T1000 (cell line): ENCODE measurements at regions not wholly inside any gene's neighbourhood (a gene's known extent, or its start where the extent isn't known, plus 50 kb on each side); places are given as distances from the start of the nearest gene placed in this dataset.

Experiments used
- DNase-seq: peaks from one replicate; lab custom pipeline; 2025; ENCODE audit warnings: mixed read lengths; lab: John Stamatoyannopoulos, UW

DNA sequence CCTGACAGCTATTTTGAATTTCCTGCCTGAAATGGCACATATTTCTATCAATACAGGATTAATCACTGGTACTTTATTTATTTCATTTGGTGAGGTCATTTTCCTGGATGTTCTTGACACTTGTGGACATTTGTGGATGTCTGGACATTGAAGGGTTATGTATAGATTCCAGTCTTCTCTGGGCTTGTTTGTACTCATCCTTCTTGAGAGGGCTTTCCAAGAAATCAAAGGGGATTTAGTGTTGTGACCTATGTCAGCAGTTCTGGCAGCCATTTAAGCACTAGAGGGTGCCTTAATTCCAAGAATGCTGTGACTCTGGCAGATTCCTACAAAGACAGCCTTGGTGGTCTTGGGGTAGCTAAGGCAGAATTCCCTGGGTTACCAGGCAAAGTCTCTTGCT, 259.7 kb downstream of the CSNK1G3 start:
- DNase-seq, result no peak

- no peak for DNase-seq
These were observed 251.2 kb downstream of the CSNK1G3 start for GRCh38 chr5:123763201-123763600.

- no peak for DNase-seq
These were observed 244.8 kb downstream of the CSNK1G3 start for GRCh38 chr5:123756816-123757215.

DNA sequence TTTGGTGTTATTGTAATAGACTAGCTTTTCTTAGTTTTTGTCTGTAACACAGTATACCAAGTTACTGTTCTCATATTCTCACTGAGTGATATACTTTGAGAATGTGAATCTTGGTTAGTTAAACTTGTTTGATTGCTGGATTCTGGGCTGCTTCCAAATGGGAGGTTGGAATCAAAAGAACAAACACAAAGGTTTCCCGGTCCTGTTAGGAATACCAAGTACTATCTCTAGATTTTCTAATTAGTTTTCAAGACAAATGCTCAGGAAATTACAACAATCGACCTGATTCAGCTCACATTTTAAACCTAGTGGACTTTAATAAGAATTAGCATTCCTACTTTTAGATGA, 244.3 kb downstream of the CSNK1G3 start:
- DNase-seq, result no peak

GRCh38 chr5:123755653-123756317, 243.8 kb downstream of the CSNK1G3 start:
- DNase-seq, result no peak

DNA sequence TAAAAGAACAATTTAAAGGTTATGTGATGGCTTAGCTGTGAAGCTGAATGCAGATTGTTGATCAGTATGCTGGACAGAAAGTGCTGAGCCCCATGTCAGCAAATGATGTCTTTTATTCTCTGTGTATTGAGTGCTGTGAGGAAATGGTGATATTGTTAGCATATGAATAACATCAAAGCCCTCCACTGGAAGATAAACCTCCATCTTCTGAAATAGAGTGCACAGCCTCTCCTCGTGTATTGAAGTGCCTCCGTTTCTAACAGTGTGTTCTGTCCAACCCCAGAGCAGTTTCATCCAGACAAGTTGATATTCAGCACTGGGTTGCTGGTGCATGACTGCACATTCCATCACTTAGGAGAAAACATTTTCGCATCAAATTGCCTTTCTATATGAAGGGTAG, 242.9 kb downstream of the CSNK1G3 start:
- DNase-seq, result no peak

GRCh38 chr5:123753937-123754891, 242.2 kb downstream of the CSNK1G3 start:
- no peak for DNase-seq

DNA sequence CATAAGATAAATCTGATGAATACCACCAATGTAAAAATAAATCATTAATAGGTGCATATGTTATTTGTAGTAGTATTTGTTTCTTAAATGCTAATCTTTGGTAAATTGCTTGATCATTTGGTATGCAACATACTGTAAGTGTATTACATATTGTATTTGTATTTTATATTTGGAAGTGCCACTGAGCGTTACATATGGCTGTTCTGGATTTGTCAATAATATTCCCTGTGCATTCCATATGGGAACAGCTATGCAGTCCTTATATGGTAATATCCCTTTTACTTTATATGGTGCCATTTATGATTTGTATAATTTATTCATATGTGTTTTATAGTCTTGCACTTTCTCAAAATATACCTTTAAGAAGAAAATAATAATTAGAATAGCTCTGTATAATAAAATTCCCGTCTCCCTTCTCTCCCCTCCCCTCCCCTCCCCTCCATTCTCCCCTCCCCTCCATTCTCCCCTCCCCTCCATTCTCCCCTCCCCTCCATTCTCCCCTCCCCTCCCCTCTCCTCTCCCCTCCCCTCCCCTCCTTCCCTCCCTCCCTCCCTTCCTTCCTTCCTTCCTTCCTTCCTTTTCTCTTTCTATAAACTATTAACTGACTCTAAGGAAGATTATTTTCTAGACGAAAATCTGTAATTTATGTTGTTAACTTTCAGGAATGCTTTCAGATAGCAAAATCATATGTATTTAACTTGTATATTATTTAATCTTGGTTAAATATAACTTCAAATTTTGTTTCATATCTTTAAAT, 241.4 kb downstream of the CSNK1G3 start:
- DNase-seq, result no peak

- no peak for DNase-seq
These were observed 240.7 kb downstream of the CSNK1G3 start for GRCh38 chr5:123752552-123753179.

GRCh38 chr5:123751670-123752069, 239.7 kb downstream of the CSNK1G3 start:
- no peak for DNase-seq

GRCh38 chr5:123748239-123748638, 236.3 kb downstream of the CSNK1G3 start:
- DNase-seq, result no peak

DNA sequence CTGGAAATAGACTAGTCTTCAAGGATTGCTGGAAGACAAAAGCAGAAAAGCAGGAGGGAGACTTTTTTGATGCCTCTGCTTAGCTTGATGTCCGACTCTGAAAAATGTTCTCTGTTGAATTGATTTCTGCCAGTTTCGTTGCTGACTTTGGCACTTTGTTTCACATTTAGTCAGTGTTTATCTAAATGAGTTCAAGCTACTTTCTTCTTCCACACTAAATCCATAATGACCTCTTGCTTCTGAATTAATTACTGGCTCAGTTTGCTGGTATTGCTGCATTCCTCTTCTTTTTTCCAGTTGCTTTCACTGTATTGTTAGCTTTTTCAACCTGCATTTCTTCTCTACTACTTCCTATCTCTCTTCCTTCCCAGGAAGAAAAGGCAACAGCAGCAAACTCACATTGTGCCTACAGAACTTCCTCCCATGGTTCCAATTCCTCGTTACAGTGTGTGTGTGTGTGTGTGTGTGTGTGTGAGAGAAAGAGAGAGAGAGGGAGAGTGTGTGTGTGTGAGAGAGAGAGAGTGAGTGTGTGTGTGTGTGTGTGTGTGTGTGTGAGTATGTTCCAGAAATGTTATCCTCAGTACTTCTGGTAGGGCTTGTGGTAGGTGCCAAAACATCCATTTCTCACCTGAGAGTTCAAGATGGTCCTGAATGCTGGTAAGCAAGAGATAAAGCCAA, 234.8 kb downstream of the CSNK1G3 start:
- DNase-seq, result no peak

DNA sequence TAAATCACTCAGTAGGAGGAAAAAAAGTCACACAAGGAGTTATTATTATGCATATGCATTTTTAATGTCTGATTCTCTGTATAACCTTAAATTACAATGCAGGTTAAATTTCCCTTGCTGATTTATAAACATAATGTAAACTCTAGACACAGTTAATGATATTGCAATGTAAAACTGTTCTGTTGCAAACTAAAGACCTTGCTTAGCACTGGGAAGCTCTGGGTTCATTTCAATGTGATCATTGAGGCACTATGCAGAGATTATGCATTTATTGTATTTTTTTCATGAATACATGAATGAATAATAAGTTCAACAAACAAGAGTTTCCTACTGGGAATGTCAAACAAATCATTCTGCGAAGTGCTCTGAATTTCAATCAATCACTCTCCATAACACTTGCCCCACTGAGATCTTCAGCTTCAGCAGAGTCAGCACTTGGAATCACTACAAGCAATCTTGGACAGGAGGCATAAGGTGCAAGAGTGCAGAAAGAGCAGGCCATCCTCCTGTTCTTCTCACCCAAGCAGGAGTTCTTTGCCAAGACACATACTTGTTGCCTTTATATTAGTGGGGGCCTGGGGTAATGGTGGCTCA, 232.1 kb downstream of the CSNK1G3 start:
- DNase-seq, result no peak

DNA sequence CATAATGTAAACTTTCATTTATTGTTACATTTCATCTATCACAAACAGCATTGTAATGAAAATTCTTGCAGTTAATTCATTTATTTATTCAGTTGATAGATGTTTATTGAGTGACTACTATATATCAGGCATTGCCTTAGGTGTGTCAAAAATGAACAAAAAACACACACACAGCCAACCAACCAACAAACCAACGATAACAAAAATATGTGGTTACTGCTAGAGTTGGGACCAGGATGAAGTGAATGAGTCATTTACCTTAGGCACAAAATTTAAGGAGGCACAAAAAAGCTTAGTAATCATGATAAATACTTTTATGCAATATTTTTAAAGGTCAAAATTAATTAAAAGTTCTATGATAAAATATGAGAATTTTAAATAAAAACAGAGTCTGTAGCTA, 223.4 kb downstream of the CSNK1G3 start:
- DNase-seq, result no peak

GRCh38 chr5:123732257-123732656, 220.3 kb downstream of the CSNK1G3 start:
- DNase-seq, result no peak

- no peak for DNase-seq
These were observed 210.5 kb downstream of the CSNK1G3 start for GRCh38 chr5:123722451-123722850.

GRCh38 chr5:123721675-123722276, 209.8 kb downstream of the CSNK1G3 start:
- no peak for DNase-seq

- DNase-seq, result no peak
These were observed 209.0 kb downstream of the CSNK1G3 start for GRCh38 chr5:123720955-123721354.

- DNase-seq, result no peak
These were observed 208.4 kb downstream of the CSNK1G3 start for GRCh38 chr5:123720339-123720738.

DNA sequence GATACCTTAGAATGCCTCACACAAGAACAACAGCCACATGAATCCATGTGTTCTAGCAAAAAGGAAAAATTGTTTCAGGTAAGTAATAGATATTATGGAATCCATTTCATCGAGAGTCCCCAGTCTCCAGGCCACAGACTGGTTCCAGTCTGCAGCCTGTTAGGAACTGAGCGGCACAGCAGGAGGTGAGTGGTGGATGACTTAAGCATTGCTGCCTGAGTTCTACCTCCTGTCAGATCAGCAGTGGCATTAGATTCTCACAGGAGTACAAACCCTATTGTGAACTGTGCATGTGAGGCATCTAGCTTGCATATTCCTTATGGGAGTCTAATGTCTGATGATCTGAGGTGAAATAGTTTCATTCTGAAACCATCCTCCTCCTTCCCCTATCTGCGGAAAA, 207.0 kb downstream of the CSNK1G3 start:
- DNase-seq, result no peak

DNA sequence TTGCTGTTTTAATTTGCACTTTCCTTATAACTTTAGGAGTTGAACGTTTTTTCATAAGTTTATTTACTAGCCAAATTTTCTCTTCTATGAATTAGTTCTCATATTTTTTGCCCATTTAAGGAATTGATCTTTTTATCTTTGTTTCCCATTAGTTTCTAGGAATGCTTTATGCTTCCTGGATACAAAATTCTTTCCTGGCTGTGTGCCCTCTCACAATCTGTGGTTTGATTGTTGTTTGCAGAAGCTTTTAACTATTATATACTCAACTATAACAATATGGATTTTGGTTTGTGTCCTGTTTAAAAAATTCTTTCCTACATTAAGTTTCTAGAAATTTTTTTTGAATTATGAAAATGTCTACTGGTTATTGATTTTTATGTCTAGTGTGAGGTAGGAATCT, 206.3 kb downstream of the CSNK1G3 start:
- DNase-seq, result no peak
